GM18499 (cell line): ENCODE measurements at regions not wholly inside any gene's neighbourhood (a gene's known extent, or its start where the extent isn't known, plus 50 kb on each side); places are given as distances from the start of the nearest gene placed in this dataset.
"Not testable (repeated sequence)": the region's sequence is repeated elsewhere in the genome, so short reads cannot be mapped to it uniquely, and the experiment has no call there.

Experiments used
- ATAC-seq: cut with Tn5 transposase; IDR thresholded peaks from one replicate; pipeline ENCODE4 v1.9.1; 2021; ENCODE audit warnings: moderate number of reproducible peaks; ENCODE audit not compliant: insufficient read depth, unreplicated experiment

- ATAC-seq: no peak
These were observed 679.5 kb upstream of the COX7C start for GRCh38 chr5:85938201-85938600.

GRCh38 chr5:85951707-85952210, 666.0 kb upstream of the COX7C start:
- no peak for ATAC-seq

- no peak for ATAC-seq
These were observed 665.1 kb upstream of the COX7C start for GRCh38 chr5:85952680-85953079.

GRCh38 chr5:85967681-85968080, 650.1 kb upstream of the COX7C start:
- no peak for ATAC-seq

GRCh38 chr5:85972539-85972938, 645.2 kb upstream of the COX7C start:
- no peak for ATAC-seq

- ATAC-seq: no peak
These were observed 632.6 kb upstream of the COX7C start for GRCh38 chr5:85985167-85985566.

- ATAC-seq: no peak
These were observed 626.7 kb upstream of the COX7C start for GRCh38 chr5:85990998-85991397.

- ATAC-seq: not testable (repeated sequence)
These were observed 623.1 kb upstream of the COX7C start for GRCh38 chr5:85994653-85995052.

- ATAC-seq: no peak
These were observed 619.1 kb upstream of the COX7C start for GRCh38 chr5:85998656-85999055.

GRCh38 chr5:86008293-86008692, 609.4 kb upstream of the COX7C start:
- no peak for ATAC-seq

GRCh38 chr5:86008704-86009103, 609.0 kb upstream of the COX7C start:
- no peak for ATAC-seq

- no peak for ATAC-seq
These were observed 605.8 kb upstream of the COX7C start for GRCh38 chr5:86011937-86012336.

- ATAC-seq: no peak
These were observed 588.4 kb upstream of the COX7C start for GRCh38 chr5:86029308-86029707.

- ATAC-seq: no peak
These were observed 587.0 kb upstream of the COX7C start for GRCh38 chr5:86030753-86031152.

GRCh38 chr5:86038566-86038965, 579.2 kb upstream of the COX7C start:
- no peak for ATAC-seq

GRCh38 chr5:86039351-86039750, 578.4 kb upstream of the COX7C start:
- no peak for ATAC-seq

- ATAC-seq: no peak
These were observed 547.0 kb upstream of the COX7C start for GRCh38 chr5:86070719-86071118.

- no peak for ATAC-seq
These were observed 543.4 kb upstream of the COX7C start for GRCh38 chr5:86074297-86074696.

- no peak for ATAC-seq
These were observed 542.6 kb upstream of the COX7C start for GRCh38 chr5:86075139-86075538.

GRCh38 chr5:86095092-86095491, 522.6 kb upstream of the COX7C start:
- ATAC-seq: no peak

- ATAC-seq: no peak
These were observed 515.8 kb upstream of the COX7C start for GRCh38 chr5:86101966-86102365.

GRCh38 chr5:86108825-86109224, 508.9 kb upstream of the COX7C start:
- no peak for ATAC-seq

GRCh38 chr5:86112249-86112648, 505.5 kb upstream of the COX7C start:
- no peak for ATAC-seq
